ENCODE measurements at regions not wholly inside any gene's neighbourhood (a gene's known extent, or its start where the extent isn't known, plus 50 kb on each side); places are given as distances from the start of the nearest gene placed in this dataset.

GRCh38 chr16:55253987-55254386, 70.0 kb upstream of the IRX6 start (continued):
- TF ChIP-seq ZNF114 (CRISPR knock-in tag; IDR thresholded peaks at IDR 0.05) = no peak
- no peak for TF ChIP-seq ETS1 (IDR thresholded peaks at IDR 0.05)
- TF ChIP-seq CREB1 (CRISPR knock-in tag; IDR thresholded peaks at IDR 0.05; ENCODE audit: low read depth) = no peak
- TF ChIP-seq REST (IDR thresholded peaks at IDR 0.05; ENCODE audit: unreplicated experiment) = no peak

- Histone ChIP-seq H4K20me1 (replicated peaks; ENCODE audit: insufficient read depth) (no peaks in the 10 kb centered on the region), H3K36me3 (ENCODE audit: insufficient read depth) (no peaks in the 10 kb centered on the region), H3K4me2 (no peak overlapping the region), H3K4me3 (no peak overlapping the region), H3K79me2 (replicated peaks; ENCODE audit: insufficient read depth) (no peaks in the 10 kb centered on the region), H3K27me3 (ENCODE audit: insufficient read depth) (no peaks in the 10 kb centered on the region), H3F3A (replicated peaks; ENCODE audit: low read depth) (no peaks in the 10 kb centered on the region), H3K27ac (ENCODE audit: low read depth) (no peak overlapping the region), H3K9me2 (ENCODE audit: insufficient read depth) (0 out of 2 replicates have a peak, but pooled peaks cover 5% of the 10 kb centered on the region), H2AFZ (no peak overlapping the region), H3K4me1 (ENCODE audit: insufficient read depth) (no peaks in the 10 kb centered on the region)
- Mint-ChIP-seq H3K36me3 (ENCODE audit: low read depth) (no peaks in the 10 kb centered on the region; the same call in 2 of the 3 replicates), H3K9me3 (no peaks in the 10 kb centered on the region; the same call in 1 of the 3 replicates), H3K27ac (no peak overlapping the region), H3K27me3 (ENCODE audit: insufficient read depth, low read depth, poor library complexity) (peaks cover 5% of the 10 kb centered on the region), H3K4me1 (peaks cover 2% of the 10 kb centered on the region; the same call in 1 of the 3 replicates), H3K4me3 (no peak overlapping the region)
- DNase-seq (ENCODE audit: low spot score) (no peak), ATAC-seq (no peak)
- TF ChIP-seq EZH2 (IDR thresholded peaks at IDR 0.05; ENCODE audit: low read depth, unreplicated experiment) = no peak
- TF ChIP-seq REST (IDR thresholded peaks at IDR 0.05; ENCODE audit: unreplicated experiment) = no peak
- no peak for TF ChIP-seq CREB1 (CRISPR knock-in tag; IDR thresholded peaks at IDR 0.05; ENCODE audit: low read depth)
- no peak for TF ChIP-seq POLR2AphosphoS5 (IDR thresholded peaks at IDR 0.05; ENCODE audit: low read depth)
- TF ChIP-seq ZNF331 (CRISPR knock-in tag; IDR thresholded peaks at IDR 0.05; ENCODE audit: low read depth) = no peak
- no peak for TF ChIP-seq ZNF114 (CRISPR knock-in tag; IDR thresholded peaks at IDR 0.05)
- TF ChIP-seq EZH2phosphoT487 (IDR thresholded peaks at IDR 0.05; ENCODE audit: unreplicated experiment) = no peak
- TF ChIP-seq ZNF462 (CRISPR knock-in tag; IDR thresholded peaks at IDR 0.05) = no peak
- TF ChIP-seq NANOG (IDR thresholded peaks at IDR 0.05; ENCODE audit: borderline replicate concordance) = no peak
These were observed 68.2 kb upstream of the IRX6 start for GRCh38 chr16:55255733-55256282.
